SU-DHL-6 (cell line): ENCODE measurements at regions not wholly inside any gene's neighbourhood (a gene's known extent, or its start where the extent isn't known, plus 50 kb on each side); places are given as distances from the start of the nearest gene placed in this dataset.
"Not testable (repeated sequence)": the region's sequence is repeated elsewhere in the genome, so short reads cannot be mapped to it uniquely, and the experiment has no call there.

ENCODE experiments used
- H2AFZ ChIP-seq: fragments of 200-600 bp; sonication (generic); 2 replicates; pipeline ENCODE4 v1.6.1; 2014; ENCODE audit warnings: low read depth, mild to moderate bottlenecking, moderate library complexity, mixed read lengths, antibody characterized with exemption, low read length; ENCODE audit not compliant: severe bottlenecking
- H3F3A ChIP-seq: fragments of 200-600 bp; shearing (Covaris generic); 2 replicates; pipeline ENCODE4 v1.6.0; 2016; ENCODE audit warnings: antibody characterized with exemption, mild to moderate bottlenecking; ENCODE audit not compliant: insufficient read depth
- H3K27ac ChIP-seq: fragments of 200-600 bp; sonication (generic); 2 replicates; pipeline ENCODE4 v1.5.1; 2016; ENCODE audit warnings: low read depth, mild to moderate bottlenecking, low read length, moderate library complexity, mixed read lengths
- H3K27me3 ChIP-seq: fragments of 200-600 bp; sonication (generic), shearing (Covaris generic); 2 replicates; pipeline ENCODE4 v1.6.0; 2014; ENCODE audit warnings: mild to moderate bottlenecking, low read length
- H3K36me3 ChIP-seq: fragments of 200-600 bp; sonication (generic); 2 replicates; pipeline ENCODE4 v1.6.1; 2014; ENCODE audit warnings: mild to moderate bottlenecking, low read length, mixed read lengths
- H3K4me2 ChIP-seq: fragments of 300-600, 200-600 bp; shearing (Covaris generic), sonication (generic); 2 replicates; pipeline ENCODE4 v1.6.0; 2014; ENCODE audit warnings: low read length, low read depth, mild to moderate bottlenecking; ENCODE audit not compliant: poor library complexity, severe bottlenecking
- H3K4me3 ChIP-seq: fragments of 200-600 bp; sonication (generic); 2 replicates; pipeline ENCODE4 v1.5.1; 2014; ENCODE audit warnings: antibody characterized with exemption, low read length, mild to moderate bottlenecking, mixed read lengths; ENCODE audit not compliant: insufficient read depth, poor library complexity, severe bottlenecking
- H3K79me2 ChIP-seq: fragments of 200-600 bp; sonication (generic); 2 replicates; pipeline ENCODE4 v1.6.1; 2014; ENCODE audit warnings: mild to moderate bottlenecking, low read length, moderate library complexity; ENCODE audit not compliant: insufficient read depth
- H3K9ac ChIP-seq: fragments of 200-600 bp; sonication (generic); 2 replicates; pipeline ENCODE4 v1.7.0; 2014; ENCODE audit warnings: mild to moderate bottlenecking, low read length
- H3K9me2 ChIP-seq: fragments of 200-600 bp; sonication (generic); replicated peaks from 2 replicates; pipeline ENCODE4 v1.6.1; 2014; ENCODE audit warnings: low read length; ENCODE audit not compliant: insufficient read depth
- H3K9me3 ChIP-seq: fragments of 200-600 bp; sonication (generic); 2 replicates; pipeline ENCODE4 v1.6.1; 2014; ENCODE audit warnings: low read length, mixed read lengths; ENCODE audit not compliant: insufficient read depth
- H4K20me1 ChIP-seq: fragments of 200-600 bp; sonication (generic); 2 replicates; pipeline ENCODE4 v1.6.1; 2014; ENCODE audit warnings: low read depth, mild to moderate bottlenecking, antibody characterized with exemption, low read length, moderate library complexity, mixed read lengths
- EZH2phosphoT487 ChIP-seq: fragments of 200-600 bp; sonication (generic), shearing (Covaris generic); conservative IDR thresholded peaks from 2 replicates; pipeline ENCODE4 v1.6.1; 2018; ENCODE audit warnings: mild to moderate bottlenecking, antibody characterized with exemption, low read length, moderate library complexity, mixed read lengths
- TF ChIP-seq, protein P1 (sequence below): fragments of 200-600 bp; sonication (generic); IDR thresholded peaks from one replicate; pipeline ENCODE4 v1.5.1; 2017; ENCODE audit warnings: antibody characterized with exemption, mild to moderate bottlenecking, low read length, moderate library complexity; ENCODE audit not compliant: insufficient read depth, poor library complexity, severe bottlenecking

DNA sequence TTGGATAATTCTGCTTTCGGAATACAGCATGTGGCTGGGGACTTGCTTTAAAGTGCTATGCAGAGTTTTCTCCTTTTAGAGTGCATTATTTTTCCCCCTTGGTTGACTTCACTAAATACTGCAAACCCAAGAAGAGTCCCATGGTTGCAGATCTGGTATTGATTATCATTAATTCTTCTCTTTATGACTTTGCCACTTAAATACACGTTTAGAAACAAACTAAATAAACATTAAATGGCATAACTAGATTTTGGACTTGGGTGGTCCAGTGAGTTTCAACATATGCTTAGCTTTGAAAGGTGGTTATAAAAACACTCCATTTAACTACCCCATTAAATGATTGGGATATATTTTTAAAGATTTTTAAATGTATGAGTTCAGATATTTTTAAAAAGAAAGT is 279.2 kb downstream of the SOX4 start:
- H3K79me2 ChIP-seq, result no peaks in the 10 kb centered on the region
- TF ChIP-seq EZH2phosphoT487, result no peak
- H4K20me1 ChIP-seq, result no peaks in the 10 kb centered on the region
- no peak overlapping the region for H3K9ac ChIP-seq
- H3K36me3 ChIP-seq, result no peaks in the 10 kb centered on the region
- peaks cover 5% of the 10 kb centered on the region; the same call in 1 of the 2 replicates for H3K27me3 ChIP-seq
- H3K4me3 ChIP-seq, result no peak overlapping the region
- H2AFZ ChIP-seq, result no peak overlapping the region
- no peaks in the 10 kb centered on the region for H3K9me2 ChIP-seq
- H3K9me3 ChIP-seq, result peaks cover 4% of the 10 kb centered on the region; the same call in 1 of the 2 replicates
- H3K4me2 ChIP-seq, result no peak overlapping the region
- no peak overlapping the region for H3K27ac ChIP-seq
- H3F3A ChIP-seq, result no peaks in the 10 kb centered on the region

DNA sequence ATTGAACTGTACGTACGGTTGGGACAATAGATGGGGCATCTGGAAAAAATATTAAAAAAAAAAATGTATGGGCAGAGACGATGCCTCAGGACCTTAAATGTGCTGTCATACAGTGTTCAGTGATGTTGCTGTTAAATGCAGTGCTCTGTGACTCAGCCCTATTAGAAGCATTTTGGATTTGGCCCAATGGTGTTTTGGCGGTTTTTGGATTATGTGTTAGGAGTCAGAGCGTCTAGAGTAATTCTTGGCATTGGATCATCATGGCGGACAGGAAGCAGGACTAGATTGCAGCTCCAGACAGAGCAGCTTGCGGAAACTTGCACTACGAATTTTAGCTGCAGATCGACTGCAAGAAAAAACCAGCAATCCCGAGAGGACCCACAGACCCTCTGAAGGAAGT is 280.0 kb downstream of the SOX4 start:
- no peak overlapping the region for H3K9ac ChIP-seq
- H3K4me3 ChIP-seq, result no peak overlapping the region
- no peaks in the 10 kb centered on the region for H3K79me2 ChIP-seq
- H3K9me2 ChIP-seq, result no peaks in the 10 kb centered on the region
- no peaks in the 10 kb centered on the region for H4K20me1 ChIP-seq
- peaks cover 4% of the 10 kb centered on the region; the same call in 1 of the 2 replicates for H3K9me3 ChIP-seq
- H3K4me2 ChIP-seq, result no peak overlapping the region
- H2AFZ ChIP-seq, result no peak overlapping the region
- no peak overlapping the region for H3K27ac ChIP-seq
- H3F3A ChIP-seq, result no peaks in the 10 kb centered on the region
- TF ChIP-seq EZH2phosphoT487, result no peak
- TF ChIP-seq, protein P1, sequence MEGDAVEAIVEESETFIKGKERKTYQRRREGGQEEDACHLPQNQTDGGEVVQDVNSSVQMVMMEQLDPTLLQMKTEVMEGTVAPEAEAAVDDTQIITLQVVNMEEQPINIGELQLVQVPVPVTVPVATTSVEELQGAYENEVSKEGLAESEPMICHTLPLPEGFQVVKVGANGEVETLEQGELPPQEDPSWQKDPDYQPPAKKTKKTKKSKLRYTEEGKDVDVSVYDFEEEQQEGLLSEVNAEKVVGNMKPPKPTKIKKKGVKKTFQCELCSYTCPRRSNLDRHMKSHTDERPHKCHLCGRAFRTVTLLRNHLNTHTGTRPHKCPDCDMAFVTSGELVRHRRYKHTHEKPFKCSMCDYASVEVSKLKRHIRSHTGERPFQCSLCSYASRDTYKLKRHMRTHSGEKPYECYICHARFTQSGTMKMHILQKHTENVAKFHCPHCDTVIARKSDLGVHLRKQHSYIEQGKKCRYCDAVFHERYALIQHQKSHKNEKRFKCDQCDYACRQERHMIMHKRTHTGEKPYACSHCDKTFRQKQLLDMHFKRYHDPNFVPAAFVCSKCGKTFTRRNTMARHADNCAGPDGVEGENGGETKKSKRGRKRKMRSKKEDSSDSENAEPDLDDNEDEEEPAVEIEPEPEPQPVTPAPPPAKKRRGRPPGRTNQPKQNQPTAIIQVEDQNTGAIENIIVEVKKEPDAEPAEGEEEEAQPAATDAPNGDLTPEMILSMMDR, result no peak
- no peaks in the 10 kb centered on the region for H3K36me3 ChIP-seq
- H3K27me3 ChIP-seq, result peaks cover 5% of the 10 kb centered on the region; the same call in 1 of the 2 replicates

DNA sequence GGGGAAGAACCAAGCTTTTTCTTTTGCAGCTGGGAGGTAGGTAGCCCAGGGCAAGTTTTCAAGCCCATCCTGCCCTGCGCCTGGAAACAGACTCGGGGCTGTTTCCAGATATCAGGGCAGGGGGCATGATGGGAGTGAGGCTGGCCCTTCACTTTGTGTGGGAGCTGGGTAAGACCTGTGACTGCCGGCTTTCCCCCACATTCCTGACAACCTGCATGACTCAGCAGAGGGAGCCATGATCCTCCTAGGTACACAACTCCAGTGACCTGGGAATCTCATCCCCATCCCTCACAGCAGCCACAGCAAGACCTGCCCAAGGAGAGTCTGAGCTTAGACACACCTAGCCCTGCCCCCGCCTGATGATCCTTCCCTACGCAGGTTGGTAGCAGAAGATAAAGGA is 280.8 kb downstream of the SOX4 start:
- Histone ChIP-seq H3K9me3 (peaks cover 4% of the 10 kb centered on the region; the same call in 1 of the 2 replicates), H3K4me2 (no peak overlapping the region)

DNA sequence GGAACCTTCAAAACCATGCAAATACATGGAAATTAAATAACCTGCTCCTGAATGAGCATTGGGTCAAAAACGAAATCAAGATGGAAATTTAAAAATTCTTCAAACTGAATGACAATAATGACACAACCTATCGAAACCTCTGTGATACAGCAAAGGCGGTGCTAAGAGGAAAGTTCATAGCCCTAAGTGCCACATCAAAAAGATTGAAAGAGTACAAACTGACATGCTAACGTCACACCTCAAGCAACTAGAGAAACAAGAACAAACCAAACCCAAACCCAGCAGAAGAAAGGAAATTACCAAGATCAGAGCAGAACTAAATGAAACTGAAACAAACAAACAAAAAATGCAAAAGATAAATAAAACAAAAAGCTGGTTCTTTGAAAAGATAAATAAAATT is 283.5 kb downstream of the SOX4 start:
- not testable (repeated sequence) for H3K27me3 ChIP-seq, H3K79me2 ChIP-seq, H3K9ac ChIP-seq, H3K9me2 ChIP-seq, H3F3A ChIP-seq, H3K9me3 ChIP-seq, H3K36me3 ChIP-seq, H3K27ac ChIP-seq, H4K20me1 ChIP-seq, H2AFZ ChIP-seq, H3K4me3 ChIP-seq, H3K4me2 ChIP-seq

More for the DNA sequence above, 280.8 kb downstream of the SOX4 start:
- H3K27me3 ChIP-seq, result peaks cover 5% of the 10 kb centered on the region; the same call in 1 of the 2 replicates
- no peaks in the 10 kb centered on the region for H3K79me2 ChIP-seq
- H3K9ac ChIP-seq, result no peak overlapping the region
- H3K9me2 ChIP-seq, result no peaks in the 10 kb centered on the region
- no peak overlapping the region for H3K27ac ChIP-seq
- TF ChIP-seq EZH2phosphoT487, result no peak
- TF ChIP-seq, protein P1, result no peak
- no peak overlapping the region for H3K4me3 ChIP-seq
- no peaks in the 10 kb centered on the region for H3F3A ChIP-seq
- H4K20me1 ChIP-seq, result no peaks in the 10 kb centered on the region
- no peaks in the 10 kb centered on the region for H3K36me3 ChIP-seq
- H2AFZ ChIP-seq, result no peak overlapping the region

DNA sequence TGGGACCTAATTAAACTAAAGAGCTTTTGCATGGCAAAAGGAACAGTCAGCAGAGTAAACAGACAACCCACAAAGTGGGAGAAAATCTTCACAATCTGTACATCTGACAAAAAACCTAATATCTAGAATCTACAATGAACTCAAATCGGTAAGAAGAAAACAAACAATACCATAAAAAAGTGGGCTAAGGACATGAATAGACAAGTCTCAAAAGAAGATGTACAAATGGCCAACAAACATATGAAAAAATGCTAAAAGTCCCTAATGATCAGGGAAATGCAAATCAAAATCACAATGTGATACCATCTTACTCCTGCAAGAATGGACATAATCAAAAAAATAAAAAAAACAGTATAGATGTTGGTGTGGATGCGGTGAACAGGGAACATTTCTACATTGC is 286.7 kb downstream of the SOX4 start:
- H3F3A ChIP-seq, H3K4me3 ChIP-seq, H4K20me1 ChIP-seq, H3K9me3 ChIP-seq, H3K27ac ChIP-seq, H3K79me2 ChIP-seq, H3K4me2 ChIP-seq, H3K27me3 ChIP-seq, H3K9ac ChIP-seq, H3K36me3 ChIP-seq, H3K9me2 ChIP-seq, H2AFZ ChIP-seq: not testable (repeated sequence)
